HuH-7 (cell line): ENCODE measurements at regions not wholly inside any gene's neighbourhood (a gene's known extent, or its start where the extent isn't known, plus 50 kb on each side); places are given as distances from the start of the nearest gene placed in this dataset.
"Not testable (repeated sequence)": the region's sequence is repeated elsewhere in the genome, so short reads cannot be mapped to it uniquely, and the experiment has no call there.

ENCODE experiments used
- DNase-seq: peaks from one replicate; pipeline ENCODE4 v3.0.0; 2011; ENCODE audit warnings: low spot score

DNA sequence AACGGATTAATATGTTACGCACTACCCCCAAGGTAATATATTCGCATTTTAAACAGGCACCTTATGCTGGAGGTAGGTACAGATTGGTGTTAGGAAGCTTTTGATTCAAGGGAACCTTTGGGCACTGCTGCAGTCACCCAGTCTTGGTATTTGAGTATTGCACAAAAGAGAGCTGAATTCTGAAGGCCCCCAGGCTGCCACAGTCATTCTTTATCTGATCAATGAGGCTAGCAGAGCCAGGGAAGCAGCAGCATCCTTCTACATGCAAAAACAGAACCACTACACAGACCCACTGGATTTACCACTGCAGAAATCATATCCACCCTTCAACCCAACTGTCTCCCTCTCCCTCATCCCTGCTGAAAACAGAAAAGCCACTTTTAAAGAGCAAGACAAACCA lies 121.2 kb upstream of the GRIN3A start:
- DNase-seq = no peak

DNA sequence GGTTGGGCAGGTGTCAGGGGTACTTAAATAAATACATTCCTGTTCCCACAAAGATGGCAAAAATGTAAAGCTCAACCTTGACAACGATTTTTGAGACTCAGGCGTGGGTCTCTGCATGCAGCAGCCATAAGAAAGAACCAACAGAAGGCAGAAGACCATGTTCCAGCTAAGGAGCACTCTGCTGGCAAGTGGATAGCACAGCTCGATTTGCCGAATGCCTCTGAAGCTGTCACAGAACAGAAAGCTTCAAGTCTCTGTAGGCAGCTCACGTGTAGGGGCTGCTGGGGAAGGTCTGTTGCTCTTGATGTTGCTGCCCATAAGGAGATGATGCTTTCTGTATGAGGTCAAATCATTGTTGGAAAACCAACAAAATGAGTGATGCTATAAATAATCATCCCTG lies 119.6 kb upstream of the GRIN3A start:
- no peak for DNase-seq

DNA sequence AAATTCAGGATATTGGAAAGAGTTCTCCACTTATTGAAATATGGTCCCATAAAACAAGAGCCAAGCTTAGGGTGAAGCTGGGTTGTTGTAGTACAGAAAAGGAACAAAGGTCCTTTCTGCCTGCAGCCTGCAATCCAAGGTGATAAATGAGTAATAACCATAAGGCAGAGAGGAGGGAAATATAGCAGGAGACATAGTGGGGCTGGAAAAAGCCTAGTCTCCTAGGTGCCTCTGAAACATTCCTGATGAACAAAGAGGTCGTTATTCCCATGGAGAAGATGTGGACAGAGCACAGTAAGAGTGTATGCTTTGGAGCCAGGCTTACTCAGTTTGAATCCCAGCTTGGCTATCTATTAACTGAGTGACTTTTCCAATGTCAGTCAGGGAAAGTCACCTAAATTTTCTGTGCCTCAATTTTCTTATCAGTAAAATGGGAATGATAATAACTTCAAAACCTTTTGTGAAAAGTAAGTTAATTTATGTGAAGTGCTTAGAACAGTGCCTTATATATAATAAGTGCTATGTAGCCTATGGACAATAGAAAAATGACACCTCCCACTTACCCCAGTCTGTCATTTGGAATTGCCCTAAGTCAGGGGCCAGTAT lies 110.8 kb upstream of the GRIN3A start:
- peak; percentile 9 for DNase-seq

DNA sequence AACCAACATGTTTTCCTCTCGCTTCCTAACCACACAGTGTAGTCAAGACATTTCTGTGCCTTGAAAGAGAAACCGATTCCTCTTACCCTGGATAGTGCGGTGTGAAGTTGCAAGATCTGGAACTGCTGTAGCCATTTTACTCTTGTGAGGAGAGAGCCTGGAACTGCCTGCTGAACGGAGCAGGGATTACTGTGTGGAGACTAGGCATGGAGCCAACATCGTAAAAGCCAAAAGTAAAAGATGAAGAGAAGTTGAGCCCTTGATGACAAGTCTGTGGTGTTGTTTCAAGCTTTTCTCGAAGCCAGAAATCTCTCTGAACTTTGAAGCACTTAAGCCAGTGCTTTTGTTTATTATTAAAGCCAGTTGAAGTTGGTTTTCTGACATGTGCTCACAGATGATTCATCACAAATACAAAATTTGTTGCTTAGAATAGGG lies 110.1 kb upstream of the GRIN3A start:
- no peak for DNase-seq

DNA sequence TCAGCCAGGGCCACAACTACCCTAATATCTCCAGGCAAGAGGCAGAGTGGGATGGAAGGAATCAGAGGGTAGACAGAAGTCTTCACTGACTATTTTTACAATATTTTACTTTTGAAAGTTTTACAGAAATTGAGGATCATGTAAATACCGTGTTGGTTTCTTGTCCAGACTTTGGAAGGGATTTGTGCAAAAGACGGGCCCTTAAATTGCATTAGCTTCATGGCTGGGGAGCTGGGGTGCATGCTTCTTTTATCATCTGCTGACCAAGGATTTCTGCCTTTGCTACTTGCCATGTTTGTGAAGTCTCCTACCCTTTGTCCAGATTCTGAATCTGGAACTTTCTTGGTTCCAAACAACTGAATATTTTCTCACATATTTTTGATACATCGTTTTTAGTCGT lies 107.7 kb upstream of the GRIN3A start:
- no peak for DNase-seq

GRCh38 chr9:101840694-101841188 lies 102.3 kb upstream of the GRIN3A start:
- DNase-seq = no peak

DNA sequence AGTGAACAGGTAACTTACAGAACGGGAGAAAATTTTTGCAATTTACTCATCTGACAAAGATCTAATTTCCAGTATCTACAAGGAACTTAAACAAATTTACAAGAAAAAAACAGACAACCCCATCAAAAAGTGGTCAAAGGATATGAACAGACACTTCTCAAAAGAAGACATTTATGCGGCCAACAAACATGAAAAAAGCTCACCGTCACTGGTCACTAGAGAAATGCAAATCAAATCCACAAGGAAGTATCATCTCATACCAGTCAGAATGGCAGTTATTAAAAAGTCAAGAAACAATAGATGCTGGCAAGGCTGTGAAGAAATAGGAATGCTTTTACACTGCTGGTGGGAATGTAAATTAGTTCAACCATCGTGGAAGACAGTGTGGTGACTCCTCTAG lies 100.5 kb upstream of the GRIN3A start:
- not testable (repeated sequence) for DNase-seq

- DNase-seq = no peak
Observed at GRCh38 chr9:101836021-101836420, 97.6 kb upstream of the GRIN3A start.

DNA sequence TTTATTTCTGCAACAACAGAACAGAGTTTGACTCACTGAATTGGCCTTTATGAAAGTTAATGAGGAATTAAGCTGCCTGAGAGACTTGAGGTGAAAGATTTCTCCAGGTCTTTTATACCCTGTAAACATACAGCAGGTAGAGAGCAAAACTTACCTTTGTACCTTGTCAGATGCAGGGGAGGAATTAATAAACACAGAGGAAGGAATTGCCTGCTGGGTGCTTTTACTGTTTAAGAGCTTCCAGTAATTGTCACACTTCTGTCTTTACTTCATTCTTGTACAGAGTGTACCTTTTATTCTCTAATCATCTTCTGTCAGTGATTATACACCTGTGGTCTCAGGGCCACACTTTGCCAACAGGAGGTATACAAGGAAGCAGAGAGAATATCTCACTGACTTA lies 94.0 kb upstream of the GRIN3A start:
- no peak for DNase-seq

- not testable (repeated sequence) for DNase-seq
Observed at GRCh38 chr9:101821450-101821849, 83.0 kb upstream of the GRIN3A start.

DNA sequence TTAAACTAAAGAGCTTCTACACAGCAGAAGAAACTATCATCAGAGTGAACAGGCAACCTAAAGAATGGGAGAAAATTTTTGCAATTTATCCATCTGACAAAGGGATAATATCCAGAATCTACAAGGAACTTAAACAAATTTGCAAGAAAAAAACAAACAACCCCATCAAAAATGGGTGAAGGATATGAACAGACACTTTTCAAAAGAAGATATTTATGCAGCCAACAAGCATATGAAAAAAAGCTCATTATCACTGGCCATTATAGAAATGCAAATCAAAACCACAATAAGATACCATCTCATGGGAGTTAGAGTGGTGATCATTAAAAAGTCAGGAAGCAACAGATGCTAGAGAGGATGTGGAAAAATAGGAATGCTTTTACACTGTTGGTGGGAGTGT lies 82.5 kb upstream of the GRIN3A start:
- not testable (repeated sequence) for DNase-seq

DNA sequence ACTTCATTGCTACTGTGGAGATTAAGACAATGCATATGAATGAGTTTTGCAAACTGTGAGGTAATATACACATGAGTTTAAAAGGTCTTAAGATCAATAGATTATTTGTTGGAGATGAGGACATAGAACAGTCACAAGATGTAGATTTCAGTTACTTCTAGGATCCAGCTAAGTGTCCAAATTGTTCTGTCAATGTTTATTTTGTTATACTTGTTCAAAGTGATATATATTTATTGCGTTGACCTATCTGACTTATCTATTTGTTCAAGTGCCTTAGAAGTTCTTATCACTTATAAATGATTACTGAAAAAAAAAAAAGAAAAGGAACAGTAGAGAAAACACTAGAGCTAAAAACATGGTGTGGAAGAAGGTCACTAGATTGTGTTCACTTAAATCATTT lies 75.6 kb upstream of the GRIN3A start:
- no peak for DNase-seq

DNA sequence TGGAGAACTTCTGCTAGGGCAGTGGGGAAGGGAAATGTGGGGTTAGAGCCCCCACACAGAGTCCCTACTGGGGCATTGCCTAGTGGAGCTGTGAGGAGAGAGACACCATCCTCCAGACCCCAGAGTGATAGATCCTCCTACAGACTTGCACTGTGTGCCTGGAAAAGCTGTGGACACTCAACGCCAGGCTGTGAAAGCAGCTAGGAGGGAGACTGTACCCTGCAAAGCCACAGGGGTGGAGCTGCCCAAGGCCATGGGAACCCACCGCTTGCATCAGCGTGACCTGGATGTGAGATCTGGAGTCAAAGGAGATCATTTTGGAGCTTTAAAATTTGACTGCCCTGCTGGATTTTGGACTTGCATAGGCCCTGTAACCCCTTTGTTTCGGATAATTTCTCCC lies 69.4 kb upstream of the GRIN3A start:
- DNase-seq = not testable (repeated sequence)

DNA sequence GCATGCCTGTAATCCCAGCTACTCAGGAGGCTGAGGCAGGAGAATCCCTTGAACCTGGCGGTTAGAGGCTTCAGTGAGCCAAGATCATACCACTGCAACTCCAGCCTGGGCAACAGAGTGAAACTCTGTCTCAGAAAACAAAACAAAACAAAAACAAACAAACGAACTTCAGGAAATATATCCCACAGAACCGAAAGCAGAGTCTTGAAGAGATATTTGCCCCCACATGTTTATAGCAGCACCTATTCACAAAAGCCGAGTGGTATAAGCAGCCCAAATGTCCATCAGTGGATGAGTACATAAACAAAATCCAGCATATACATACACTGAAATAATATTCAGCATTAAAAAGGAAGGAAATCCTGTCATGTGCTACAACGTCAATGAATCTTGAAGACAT lies 57.6 kb upstream of the GRIN3A start:
- DNase-seq = no peak

DNA sequence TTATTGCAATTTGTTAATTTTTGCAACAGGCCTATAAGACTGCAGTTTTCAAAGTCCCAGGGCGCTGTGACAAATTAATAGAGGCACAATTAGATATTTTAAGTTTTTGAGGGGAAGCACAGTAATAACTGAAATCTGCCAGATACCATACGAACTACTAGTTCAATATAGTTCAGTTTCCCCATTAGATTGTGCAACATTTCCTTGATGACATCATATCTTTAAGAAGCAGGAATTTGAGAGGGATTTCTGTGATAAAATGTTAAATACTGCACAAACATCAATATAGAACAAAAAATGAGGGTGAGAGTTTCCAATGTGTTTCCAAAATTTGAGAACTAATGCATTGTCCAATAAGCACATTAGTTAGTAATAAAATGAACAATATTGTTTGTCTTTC lies 56.7 kb upstream of the GRIN3A start:
- no peak for DNase-seq

GRCh38 chr9:101792475-101792874 lies 54.0 kb upstream of the GRIN3A start:
- DNase-seq = no peak

DNA sequence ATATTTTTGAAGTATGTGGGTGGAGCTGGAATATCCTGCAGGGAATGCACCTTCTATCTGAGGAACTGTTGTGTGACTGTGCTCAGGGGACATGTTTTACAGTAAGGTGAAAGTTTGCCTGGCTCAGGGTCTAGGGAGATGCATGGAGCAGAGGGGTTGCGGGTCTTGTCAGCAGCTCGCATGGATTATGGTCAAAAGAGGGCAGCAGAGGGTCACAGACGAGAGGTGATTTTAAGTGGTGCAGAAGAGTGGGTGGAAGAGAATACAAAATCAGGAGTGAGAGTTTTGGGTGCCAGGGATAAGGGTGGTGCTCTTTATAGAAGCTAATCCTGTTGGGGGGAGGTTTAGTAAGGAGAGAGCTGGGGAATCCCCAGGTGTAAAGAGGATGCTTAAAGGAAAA lies 53.5 kb upstream of the GRIN3A start:
- peak; percentile 26 for DNase-seq

DNA sequence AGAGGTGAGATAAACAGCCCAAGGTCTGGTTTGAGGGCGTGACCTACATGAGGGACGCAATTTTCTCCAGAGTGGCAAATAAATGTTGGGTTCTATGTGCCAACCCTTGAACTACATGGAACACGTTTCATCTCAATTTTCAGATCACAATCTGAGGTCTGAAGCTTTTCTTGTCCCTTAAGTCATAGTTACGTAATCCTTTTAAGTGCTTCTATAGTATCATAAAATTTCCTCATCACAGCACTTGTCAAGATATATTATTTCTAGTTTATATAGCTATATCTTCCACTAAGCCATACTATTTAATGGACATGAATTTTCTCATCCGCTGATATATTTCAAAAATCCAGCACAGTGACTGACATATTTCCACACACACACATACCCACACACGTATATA lies 53.1 kb upstream of the GRIN3A start:
- no peak for DNase-seq
